SK-N-MC (cell line): ENCODE measurements at regions not wholly inside any gene's neighbourhood (a gene's known extent, or its start where the extent isn't known, plus 50 kb on each side); places are given as distances from the start of the nearest gene placed in this dataset.

ENCODE experiments used
- DNase-seq: peaks from one replicate; pipeline ENCODE4 v3.0.0-alpha.2; 2011; ENCODE audit warnings: low read depth, low spot score
- H3K27ac ChIP-seq: fragments of 200-600 bp; sonication (generic); 2 replicates; pipeline ENCODE4 v1.5.1; 2016; ENCODE audit warnings: mixed run types
- H3K36me3 ChIP-seq: fragments of 200-600 bp; sonication (generic); 2 replicates; pipeline ENCODE4 v1.6.1; 2017; ENCODE audit warnings: antibody characterized with exemption, low read length, mixed read lengths; ENCODE audit not compliant: insufficient read depth
- H3K4me3 ChIP-seq: fragments of 200-600 bp; sonication (generic); 2 replicates; pipeline ENCODE4 v1.5.1; 2016
- H3K9ac ChIP-seq: fragments of 200-600 bp; sonication (generic); 2 replicates; pipeline ENCODE4 v1.8.0; 2017; ENCODE audit warnings: mixed run types, mixed read lengths; ENCODE audit not compliant: insufficient read length
- H3K9me3 ChIP-seq: fragments of 200-600 bp; sonication (generic); 2 replicates; pipeline ENCODE4 v1.6.1; 2017; ENCODE audit warnings: low read depth, mild to moderate bottlenecking, antibody characterized with exemption, low read length, moderate library complexity, mixed read lengths
- EZH2 ChIP-seq: fragments of 200-600 bp; sonication (generic); IDR thresholded peaks from one replicate; pipeline ENCODE4 v1.6.1; 2017; ENCODE audit warnings: antibody characterized with exemption
- FOXP2 ChIP-seq: optimal IDR thresholded peaks from 2 replicates; pipeline ENCODE3; 2011; ENCODE audit warnings: mild to moderate bottlenecking, moderate library complexity; ENCODE audit not compliant: insufficient read depth; ENCODE audit errors: extremely low read length, control extremely low read depth
- POLR2AphosphoS5 ChIP-seq: IDR thresholded peaks from 2 replicates; pipeline ENCODE4 v1.6.1; 2012; ENCODE audit warnings: mild to moderate bottlenecking, low read depth, low read length, borderline replicate concordance

DNA sequence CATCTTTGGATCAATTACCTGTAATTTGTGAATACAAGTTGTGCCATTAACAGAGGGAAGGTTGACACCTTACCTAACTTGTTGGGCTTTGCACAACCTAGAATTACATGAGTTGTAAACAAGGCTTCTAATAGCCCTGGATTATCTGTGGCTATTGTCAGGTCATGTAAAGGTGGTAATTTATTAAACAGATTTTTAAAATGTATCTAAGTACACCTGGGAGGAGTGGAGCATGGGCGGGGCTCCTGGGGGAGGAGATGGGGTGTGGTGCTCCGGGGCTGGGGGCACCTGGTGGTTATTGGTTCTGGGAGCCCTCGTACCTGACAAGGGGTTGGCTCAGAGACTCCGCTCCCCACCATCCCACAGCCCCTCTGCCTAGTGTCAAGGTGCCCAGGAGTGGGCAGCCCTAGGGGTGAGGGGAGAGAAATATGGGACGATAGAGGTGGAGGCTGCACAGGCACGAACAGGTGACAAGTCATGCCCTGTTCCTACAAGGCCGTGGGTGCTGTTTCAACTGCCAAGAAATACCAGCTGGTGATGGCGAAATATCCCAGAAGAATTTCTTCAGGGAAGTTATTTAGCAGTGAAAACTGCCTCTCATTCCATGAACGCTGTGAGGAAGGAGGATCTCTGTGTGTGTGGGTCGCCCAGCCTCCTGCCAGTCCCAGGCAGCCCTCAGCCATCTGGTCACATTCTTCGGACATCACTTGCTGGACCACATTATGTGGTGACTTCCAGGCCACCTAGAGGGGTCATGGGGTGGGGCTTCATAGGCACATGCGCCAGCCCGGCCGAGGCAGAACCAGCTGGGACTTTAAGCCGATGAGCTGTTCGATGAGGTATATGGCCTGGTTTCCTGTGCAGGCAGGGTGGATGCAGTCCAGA is 55.5 kb upstream of the IRX3 start:
- Histone ChIP-seq H3K9me3 (no peaks in the 10 kb centered on the region), H3K4me3 (no peak overlapping the region), H3K27ac (no peak overlapping the region), H3K36me3 (no peaks in the 10 kb centered on the region), H3K9ac (no peak overlapping the region)
- TF ChIP-seq FOXP2 = no peak
- no peak for TF ChIP-seq EZH2
- no peak for TF ChIP-seq POLR2AphosphoS5
- no peak for DNase-seq

DNA sequence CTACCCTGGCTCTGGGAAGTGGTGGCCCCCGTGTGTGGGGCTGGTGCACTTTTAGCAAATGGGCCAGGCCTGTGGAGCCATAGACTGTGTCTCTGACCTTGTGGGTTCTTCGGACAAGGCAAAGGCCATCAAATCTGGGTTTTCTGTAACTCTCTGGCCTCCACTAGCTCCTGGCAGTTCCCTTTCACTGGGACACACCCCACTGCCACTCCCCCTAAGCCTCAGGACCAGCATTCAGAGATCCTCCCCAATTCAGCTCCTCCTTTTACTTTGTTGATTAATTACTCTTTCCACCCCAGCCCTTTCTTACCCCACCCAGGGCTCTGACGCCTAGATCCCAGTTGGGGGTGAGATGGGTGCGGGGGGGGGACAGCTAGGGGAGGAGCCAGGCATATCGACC is 53.9 kb upstream of the IRX3 start:
- no peak for DNase-seq
- no peak for TF ChIP-seq FOXP2
- TF ChIP-seq EZH2 = no peak
- no peak for TF ChIP-seq POLR2AphosphoS5
- H3K36me3 ChIP-seq = no peaks in the 10 kb centered on the region
- H3K27ac ChIP-seq = no peak overlapping the region
- H3K4me3 ChIP-seq = no peak overlapping the region
- no peak overlapping the region for H3K9ac ChIP-seq
- H3K9me3 ChIP-seq = no peaks in the 10 kb centered on the region

DNA sequence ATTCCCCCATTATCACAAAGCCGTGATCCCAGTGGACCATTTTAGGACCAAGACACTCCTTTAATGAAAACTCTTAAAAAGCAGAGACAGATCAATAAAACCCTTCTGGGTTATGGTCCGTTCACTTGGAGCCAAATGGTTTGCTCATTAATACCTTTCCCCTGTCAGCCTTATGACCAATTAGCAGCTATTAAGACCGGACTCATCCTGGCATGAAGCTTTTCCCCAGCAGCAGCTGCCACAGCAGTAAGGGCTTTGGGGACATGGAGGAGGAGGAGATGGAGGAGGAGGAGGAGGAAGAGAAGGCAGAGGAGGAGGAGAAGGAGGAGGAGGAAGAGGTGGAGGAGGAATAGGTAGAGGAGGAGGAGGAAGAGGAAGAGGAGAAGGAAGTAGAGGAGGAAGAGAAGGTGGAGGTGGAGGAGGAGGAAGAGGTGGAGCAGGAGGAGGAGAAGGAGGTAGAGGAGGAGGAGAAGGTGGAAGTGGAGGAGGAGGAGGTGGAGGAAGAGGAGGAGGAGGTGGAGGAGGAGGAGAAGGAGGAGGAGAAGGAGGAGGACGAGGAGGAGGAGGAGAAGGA is 50.1 kb upstream of the IRX3 start:
- no peak overlapping the region for H3K4me3 ChIP-seq
- no peak overlapping the region for H3K9ac ChIP-seq
- TF ChIP-seq POLR2AphosphoS5 = no peak
- TF ChIP-seq EZH2 = no peak
- TF ChIP-seq FOXP2 = no peak
- no peaks in the 10 kb centered on the region for H3K9me3 ChIP-seq
- DNase-seq = no peak
- H3K36me3 ChIP-seq = no peaks in the 10 kb centered on the region
- H3K27ac ChIP-seq = no peak overlapping the region
